T-cell (primary cell): ENCODE measurements at regions not wholly inside any gene's neighbourhood (a gene's known extent, or its start where the extent isn't known, plus 50 kb on each side); places are given as distances from the start of the nearest gene placed in this dataset.
"Not testable (repeated sequence)": the region's sequence is repeated elsewhere in the genome, so short reads cannot be mapped to it uniquely, and the experiment has no call there.

Experiments used
- ATAC-seq, 4 experiments: fragments of 200-7000 bp in 3 of 4; fragments of 150-1000 bp in 1 of 4; cut with Tn5 transposase; replicated peaks in 1 of 4; 1 replicate in 3 of 4; 2 replicates in 1 of 4; pipeline ENCODE4 v1.10.0; 2021; ENCODE audit warnings: moderate library complexity in 3 of 4, mild to moderate bottlenecking in 2 of 4, moderate number of reproducible peaks in 1 of 4
- CTCF ChIA-PET, 2 donors: fragments of 300-600 bp; sonication (Branson Sonifier 250); formaldehyde crosslinking; loops; one replicate each; lab custom pipeline; 2022; ENCODE audit warnings: antibody characterized with exemption in 2 of 2; lab: Charles Lee
- POLR2A ChIA-PET, 2 donors: fragments of 300-600 bp; sonication (Branson Sonifier 250); formaldehyde crosslinking; loops; one replicate each; lab custom pipeline; 2022; ENCODE audit warnings: antibody characterized with exemption in 2 of 2; lab: Charles Lee
- DNase-seq, 35 experiments: peaks; one replicate each; pipeline versions ENCODE4 v3.0.0 to v3.0.0-alpha.2; 2013 to 2023
- H3K27ac ChIP-seq: one replicate; pipeline ENCODE4 v1.5.1; 2013; ENCODE audit warnings: low read length
- H3K27me3 ChIP-seq, 2 experiments: replicated peaks in 1 of 2; 1 replicate in 1 of 2; 2 replicates in 1 of 2; pipeline versions ENCODE4 v1.6.1 to v1.7.0; 2013; ENCODE audit warnings: low read length in 1 of 2, mixed read lengths in 1 of 2; ENCODE audit not compliant: control insufficient read depth in 2 of 2, insufficient read depth in 2 of 2; ENCODE audit errors: extremely low read depth in 1 of 2
- H3K36me3 ChIP-seq, 2 donors: 1 replicate in 1 of 2; 2 replicates in 1 of 2; pipeline versions ENCODE4 v1.6.1 to v1.7.0; 2013; ENCODE audit warnings: low read length in 1 of 2; ENCODE audit not compliant: control insufficient read depth in 2 of 2, insufficient read depth in 1 of 2; ENCODE audit errors: extremely low read depth in 1 of 2
- H3K4me1 ChIP-seq, 2 experiments: 1 replicate in 1 of 2; 2 replicates in 1 of 2; pipeline versions ENCODE4 v1.6.1 to v1.7.0; 2013; ENCODE audit warnings: low read length in 2 of 2, mixed read lengths in 1 of 2; ENCODE audit not compliant: insufficient read depth in 2 of 2, control insufficient read depth in 1 of 2; ENCODE audit errors: extremely low read depth in 1 of 2
- H3K4me3 ChIP-seq, 2 donors: 1 replicate in 1 of 2; 2 replicates in 1 of 2; pipeline versions ENCODE4 v1.5.1 to v1.7.0; 2013; ENCODE audit warnings: mild to moderate bottlenecking in 2 of 2, low read length in 1 of 2, moderate library complexity in 1 of 2; ENCODE audit not compliant: control insufficient read depth in 1 of 2; ENCODE audit errors: extremely low read depth in 1 of 2
- H3K9me3 ChIP-seq: 2 replicates; pipeline ENCODE4 v1.7.0; 2013
- H3K27ac Mint-ChIP-seq, 2 donors: one replicate each; pipeline ENCODE4 v1.8.0; 2020 to 2021; ENCODE audit warnings: mild to moderate bottlenecking in 2 of 2, mixed read lengths in 2 of 2
- H3K27me3 Mint-ChIP-seq, 2 donors: one replicate each; pipeline ENCODE4 v1.8.0; 2021 to 2022; ENCODE audit warnings: mixed read lengths in 2 of 2
- H3K36me3 Mint-ChIP-seq: one replicate; pipeline ENCODE4 v1.8.0; 2021; ENCODE audit warnings: mixed read lengths
- H3K4me1 Mint-ChIP-seq, 3 donors: one replicate each; pipeline ENCODE4 v1.8.0; 2020 to 2022; ENCODE audit warnings: mixed read lengths in 3 of 3, mild to moderate bottlenecking in 1 of 3
- H3K4me3 Mint-ChIP-seq, 3 donors: one replicate each; pipeline ENCODE4 v1.8.0; 2020 to 2022; ENCODE audit warnings: mild to moderate bottlenecking in 3 of 3, mixed read lengths in 3 of 3, moderate library complexity in 3 of 3
- H3K9me3 Mint-ChIP-seq, 3 donors: one replicate each; pipeline ENCODE4 v1.8.0; 2020 to 2022; ENCODE audit warnings: mixed read lengths in 3 of 3
- WGBS: methylation state at CpG from one replicate; pipeline ENCODE4 v1.1.5; 2013; ENCODE audit warnings: missing lambda C conversion rate; ENCODE audit not compliant: insufficient coverage; 5-methylcytosine and 5-hydroxymethylcytosine counted together

- H3K27me3 ChIP-seq, H3K27ac ChIP-seq, H3K4me3 Mint-ChIP-seq, H3K9me3 ChIP-seq, DNase-seq, H3K9me3 Mint-ChIP-seq, H3K27ac Mint-ChIP-seq, H3K36me3 Mint-ChIP-seq, CTCF ChIA-PET, ATAC-seq, H3K36me3 ChIP-seq, H3K4me1 ChIP-seq, H3K4me3 ChIP-seq, POLR2A ChIA-PET: not testable (repeated sequence)
- Mint-ChIP-seq H3K4me1 (peaks cover 8 to 10% (median 10%) of the 10 kb centered on the region in 3 donors), H3K27me3 (peaks cover 5 to 10% of the 10 kb centered on the region in 2 donors)
- 100% methylated on average over 2 of the region's 4 CpGs for WGBS
These were observed 134.5 kb upstream of the SVIL start for GRCh38 chr10:29769277-29769676.

- ATAC-seq: no peak
These were observed 133.2 kb upstream of the SVIL start for GRCh38 chr10:29767968-29768367.

GRCh38 chr10:29766753-29767152, 132.0 kb upstream of the SVIL start:
- Histone ChIP-seq H3K9me3 (no peaks in the 10 kb centered on the region), H3K27me3 (peaks cover 0 to 6% of the 10 kb centered on the region in 2 experiments), H3K4me3 (no peak overlapping the region), H3K27ac (no peak overlapping the region), H3K4me1 (no peaks in the 10 kb centered on the region), H3K36me3 (no peaks in the 10 kb centered on the region)
- ChIA-PET CTCF (no interaction called here), POLR2A (no interaction called here)
- Mint-ChIP-seq H3K27me3 (peaks cover 5 to 8% of the 10 kb centered on the region in 2 donors), H3K4me3 (no peak overlapping the region), H3K4me1 (no peaks in the 10 kb centered on the region), H3K36me3 (no peaks in the 10 kb centered on the region), H3K9me3 (no peaks in the 10 kb centered on the region), H3K27ac (no peak overlapping the region)
- DNase-seq (no peak), ATAC-seq (no peak)
- no CpG with 5 or more reads among the region's 3 CpGs for WGBS

More at GRCh38 chr10:29767968-29768367, 133.2 kb upstream of the SVIL start:
- H3K9me3 ChIP-seq: no peaks in the 10 kb centered on the region
- no peak overlapping the region for H3K27ac ChIP-seq
- H3K36me3 ChIP-seq: no peaks in the 10 kb centered on the region
- Mint-ChIP-seq H3K27ac (no peak overlapping the region), H3K4me1 (peaks cover 8 to 10% (median 9%) of the 10 kb centered on the region in 3 donors), H3K4me3 (no peak overlapping the region), H3K27me3 (peaks cover 5 to 8% of the 10 kb centered on the region in 2 donors), H3K9me3 (no peaks in the 10 kb centered on the region), H3K36me3 (no peaks in the 10 kb centered on the region)
- no peak overlapping the region for H3K4me3 ChIP-seq
- ChIA-PET POLR2A (no interaction called here), CTCF (no interaction called here)
- DNase-seq: no peak
- peaks cover 0 to 6% of the 10 kb centered on the region in 2 experiments for H3K27me3 ChIP-seq
- H3K4me1 ChIP-seq: peaks cover 5 to 7% of the 10 kb centered on the region in 2 experiments
- 86% methylated on average over 2 of the region's 4 CpGs for WGBS

GRCh38 chr10:29765330-29765729, 130.6 kb upstream of the SVIL start:
- Histone ChIP-seq H3K4me1 (no peaks in the 10 kb centered on the region), H3K27me3 (peaks cover 0 to 4% of the 10 kb centered on the region in 2 experiments), H3K4me3 (no peak overlapping the region), H3K9me3 (no peaks in the 10 kb centered on the region), H3K27ac (no peak overlapping the region), H3K36me3 (no peaks in the 10 kb centered on the region)
- H3K4me1 Mint-ChIP-seq: no peaks in the 10 kb centered on the region
- H3K36me3 Mint-ChIP-seq: no peaks in the 10 kb centered on the region
- H3K27ac Mint-ChIP-seq: no peak overlapping the region
- no peak overlapping the region for H3K4me3 Mint-ChIP-seq
- DNase-seq: no peak
- WGBS: 75% methylated on average over 1 of the region's 2 CpGs
- H3K9me3 Mint-ChIP-seq: no peaks in the 10 kb centered on the region
- no peak for ATAC-seq
- CTCF ChIA-PET: no interaction called here
- POLR2A ChIA-PET: no interaction called here
- H3K27me3 Mint-ChIP-seq: peaks cover 5 to 6% of the 10 kb centered on the region in 2 donors

- H3K36me3 Mint-ChIP-seq: no peaks in the 10 kb centered on the region
- H3K9me3 ChIP-seq: no peaks in the 10 kb centered on the region
- DNase-seq: no peak
- H3K27me3 ChIP-seq: peaks cover 0 to 3% of the 10 kb centered on the region in 2 experiments
- H3K4me3 Mint-ChIP-seq: no peak overlapping the region
- no peaks in the 10 kb centered on the region for H3K36me3 ChIP-seq
- H3K4me1 Mint-ChIP-seq: no peaks in the 10 kb centered on the region
- no peaks in the 10 kb centered on the region for H3K4me1 ChIP-seq
- ATAC-seq: no peak
- no peak overlapping the region for H3K4me3 ChIP-seq
- no peaks in the 10 kb centered on the region for H3K9me3 Mint-ChIP-seq
- peaks cover 0 to 2% of the 10 kb centered on the region in 2 donors for H3K27me3 Mint-ChIP-seq
- H3K27ac ChIP-seq: no peak overlapping the region
- WGBS: 100% methylated on average over 1 of the region's 4 CpGs
- ChIA-PET CTCF (no interaction called here), POLR2A (no interaction called here)
- H3K27ac Mint-ChIP-seq: no peak overlapping the region
These were observed 128.6 kb upstream of the SVIL start for GRCh38 chr10:29763396-29763795.

- Histone ChIP-seq H3K36me3 (no peaks in the 10 kb centered on the region), H3K27me3 (no peaks in the 10 kb centered on the region), H3K9me3 (no peaks in the 10 kb centered on the region), H3K4me1 (no peaks in the 10 kb centered on the region), H3K27ac (no peak overlapping the region), H3K4me3 (no peak overlapping the region)
- ChIA-PET POLR2A (no interaction called here), CTCF (no interaction called here)
- ATAC-seq (no peak), DNase-seq (no peak)
- Mint-ChIP-seq H3K36me3 (no peaks in the 10 kb centered on the region), H3K4me1 (no peaks in the 10 kb centered on the region), H3K27me3 (no peaks in the 10 kb centered on the region), H3K4me3 (no peak overlapping the region), H3K27ac (no peak overlapping the region), H3K9me3 (no peaks in the 10 kb centered on the region)
- WGBS: 92% methylated on average over 2 of the region's 5 CpGs
These were observed 127.1 kb upstream of the SVIL start for GRCh38 chr10:29761916-29762315.
